ENCODE measurements at regions not wholly inside any gene's neighbourhood (a gene's known extent, or its start where the extent isn't known, plus 50 kb on each side); places are given as distances from the start of the nearest gene placed in this dataset.
"Not testable (repeated sequence)": the region's sequence is repeated elsewhere in the genome, so short reads cannot be mapped to it uniquely, and the experiment has no call there.

GRCh38 chr4:186819342-186820086, 95.9 kb upstream of the FAT1 start:
- DNase-seq, result no peak

GRCh38 chr4:186820391-186820891, 96.8 kb upstream of the FAT1 start:
- DNase-seq, result peak; percentile 29

- DNase-seq, result no peak
These were observed 100.3 kb upstream of the FAT1 start for GRCh38 chr4:186823989-186824388.

GRCh38 chr4:186825069-186825468, 101.4 kb upstream of the FAT1 start:
- no peak for DNase-seq

GRCh38 chr4:186826006-186826405, 102.3 kb upstream of the FAT1 start:
- DNase-seq, result no peak

GRCh38 chr4:186826846-186827533, 103.3 kb upstream of the FAT1 start:
- no peak for DNase-seq

- DNase-seq, result no peak
These were observed 103.9 kb upstream of the FAT1 start for GRCh38 chr4:186827534-186827897.

GRCh38 chr4:186829097-186829496, 105.4 kb upstream of the FAT1 start:
- DNase-seq, result no peak

GRCh38 chr4:186829740-186830449, 106.2 kb upstream of the FAT1 start:
- DNase-seq, result peak; percentile 73

GRCh38 chr4:186831574-186831973, 107.9 kb upstream of the FAT1 start:
- no peak for DNase-seq

- no peak for DNase-seq
These were observed 109.2 kb upstream of the FAT1 start for GRCh38 chr4:186832906-186833305.

- DNase-seq, result not testable (repeated sequence)
These were observed 113.8 kb upstream of the FAT1 start for GRCh38 chr4:186837463-186837862.

GRCh38 chr4:186838295-186838694, 114.6 kb upstream of the FAT1 start:
- DNase-seq, result no peak

- DNase-seq, result peak; percentile 70
These were observed 115.7 kb upstream of the FAT1 start for GRCh38 chr4:186839122-186840037.

- DNase-seq, result peak; percentile 76
These were observed 116.6 kb upstream of the FAT1 start for GRCh38 chr4:186840222-186840701.

GRCh38 chr4:186840771-186841301, 117.2 kb upstream of the FAT1 start:
- DNase-seq, result peak; percentile 42

- peak; percentile 70 for DNase-seq
These were observed 120.5 kb upstream of the FAT1 start for GRCh38 chr4:186844059-186844681.

- DNase-seq, result peak; percentile 79
These were observed 121.6 kb upstream of the FAT1 start for GRCh38 chr4:186845137-186845842.

- no peak for DNase-seq
These were observed 122.8 kb upstream of the FAT1 start for GRCh38 chr4:186846426-186846825.

- not testable (repeated sequence) for DNase-seq
These were observed 123.9 kb upstream of the FAT1 start for GRCh38 chr4:186847429-186848131.
